HL-60 (cell line): ENCODE measurements at regions not wholly inside any gene's neighbourhood (a gene's known extent, or its start where the extent isn't known, plus 50 kb on each side); places are given as distances from the start of the nearest gene placed in this dataset.

ENCODE experiments used
- DNase-seq, 2 experiments: peaks; one replicate each; pipeline ENCODE4 v3.0.0-alpha.2; 2010 to 2020; ENCODE audit warnings: low read depth in 1 of 2, low spot score in 1 of 2
- H3K27ac ChIP-seq: fragments of 250-450 bp; sonication (Bioruptor Pico); replicated peaks from 2 replicates; pipeline ENCODE4 v1.5.1; 2020; ENCODE audit warnings: mild to moderate bottlenecking, moderate library complexity
- H3K27me3 ChIP-seq: fragments of 250-450 bp; sonication (Bioruptor Pico); 2 replicates; pipeline ENCODE4 v1.5.1; 2021; ENCODE audit warnings: mild to moderate bottlenecking, moderate library complexity; ENCODE audit not compliant: insufficient read depth, poor library complexity, severe bottlenecking
- H3K4me3 ChIP-seq: replicated peaks from 2 replicates; pipeline ENCODE4 v1.5.1; 2011; ENCODE audit warnings: mild to moderate bottlenecking, control low read depth, low read length; ENCODE audit not compliant: insufficient read depth
- GABPA ChIP-seq: IDR thresholded peaks from 2 replicates; pipeline ENCODE4 v1.6.1; 2012; ENCODE audit warnings: low read depth
- POLR2AphosphoS5 ChIP-seq: IDR thresholded peaks from 2 replicates; pipeline ENCODE4 v1.6.1; 2012; ENCODE audit warnings: low read depth
- SPI1 ChIP-seq: IDR thresholded peaks from 2 replicates; pipeline ENCODE4 v1.6.1; 2012; ENCODE audit warnings: low read depth, mild to moderate bottlenecking, borderline replicate concordance
- TF ChIP-seq, protein P1 (sequence below): IDR thresholded peaks from 2 replicates; pipeline ENCODE4 v1.6.1; 2012; ENCODE audit warnings: low read depth; ENCODE audit not compliant: insufficient replicate concordance
- TF ChIP-seq, protein P2 (sequence below): IDR thresholded peaks from one replicate; pipeline ENCODE4 v1.5.1; 2011; ENCODE audit warnings: low read length, control low read depth, inconsistent platforms; ENCODE audit not compliant: insufficient read depth

DNA sequence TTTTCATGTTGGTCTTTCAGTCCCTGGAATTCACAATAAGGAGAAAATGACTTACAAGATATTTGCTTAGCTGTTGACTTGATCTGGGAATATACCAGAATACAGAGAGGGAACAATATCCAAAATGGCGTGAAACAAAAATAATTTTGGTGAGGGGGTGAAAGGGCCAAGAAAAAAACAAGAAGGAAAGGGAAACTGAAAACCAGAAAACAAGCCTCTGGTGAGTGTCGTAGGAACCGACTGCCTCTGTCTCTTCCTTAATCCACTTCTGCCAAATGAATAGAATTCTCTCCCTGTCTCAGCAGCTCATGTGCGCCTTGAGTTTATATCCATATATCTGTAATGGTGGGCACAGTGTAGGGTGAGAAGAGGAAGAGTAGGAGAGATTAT is 367.6 kb downstream of the ETS1 start:
- Histone ChIP-seq H3K4me3 (no peak overlapping the region), H3K27ac (no peak overlapping the region), H3K27me3 (peaks cover 5% of the 10 kb centered on the region)
- TF ChIP-seq, protein P1, sequence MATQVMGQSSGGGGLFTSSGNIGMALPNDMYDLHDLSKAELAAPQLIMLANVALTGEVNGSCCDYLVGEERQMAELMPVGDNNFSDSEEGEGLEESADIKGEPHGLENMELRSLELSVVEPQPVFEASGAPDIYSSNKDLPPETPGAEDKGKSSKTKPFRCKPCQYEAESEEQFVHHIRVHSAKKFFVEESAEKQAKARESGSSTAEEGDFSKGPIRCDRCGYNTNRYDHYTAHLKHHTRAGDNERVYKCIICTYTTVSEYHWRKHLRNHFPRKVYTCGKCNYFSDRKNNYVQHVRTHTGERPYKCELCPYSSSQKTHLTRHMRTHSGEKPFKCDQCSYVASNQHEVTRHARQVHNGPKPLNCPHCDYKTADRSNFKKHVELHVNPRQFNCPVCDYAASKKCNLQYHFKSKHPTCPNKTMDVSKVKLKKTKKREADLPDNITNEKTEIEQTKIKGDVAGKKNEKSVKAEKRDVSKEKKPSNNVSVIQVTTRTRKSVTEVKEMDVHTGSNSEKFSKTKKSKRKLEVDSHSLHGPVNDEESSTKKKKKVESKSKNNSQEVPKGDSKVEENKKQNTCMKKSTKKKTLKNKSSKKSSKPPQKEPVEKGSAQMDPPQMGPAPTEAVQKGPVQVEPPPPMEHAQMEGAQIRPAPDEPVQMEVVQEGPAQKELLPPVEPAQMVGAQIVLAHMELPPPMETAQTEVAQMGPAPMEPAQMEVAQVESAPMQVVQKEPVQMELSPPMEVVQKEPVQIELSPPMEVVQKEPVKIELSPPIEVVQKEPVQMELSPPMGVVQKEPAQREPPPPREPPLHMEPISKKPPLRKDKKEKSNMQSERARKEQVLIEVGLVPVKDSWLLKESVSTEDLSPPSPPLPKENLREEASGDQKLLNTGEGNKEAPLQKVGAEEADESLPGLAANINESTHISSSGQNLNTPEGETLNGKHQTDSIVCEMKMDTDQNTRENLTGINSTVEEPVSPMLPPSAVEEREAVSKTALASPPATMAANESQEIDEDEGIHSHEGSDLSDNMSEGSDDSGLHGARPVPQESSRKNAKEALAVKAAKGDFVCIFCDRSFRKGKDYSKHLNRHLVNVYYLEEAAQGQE = no peak
- TF ChIP-seq, protein P2, sequence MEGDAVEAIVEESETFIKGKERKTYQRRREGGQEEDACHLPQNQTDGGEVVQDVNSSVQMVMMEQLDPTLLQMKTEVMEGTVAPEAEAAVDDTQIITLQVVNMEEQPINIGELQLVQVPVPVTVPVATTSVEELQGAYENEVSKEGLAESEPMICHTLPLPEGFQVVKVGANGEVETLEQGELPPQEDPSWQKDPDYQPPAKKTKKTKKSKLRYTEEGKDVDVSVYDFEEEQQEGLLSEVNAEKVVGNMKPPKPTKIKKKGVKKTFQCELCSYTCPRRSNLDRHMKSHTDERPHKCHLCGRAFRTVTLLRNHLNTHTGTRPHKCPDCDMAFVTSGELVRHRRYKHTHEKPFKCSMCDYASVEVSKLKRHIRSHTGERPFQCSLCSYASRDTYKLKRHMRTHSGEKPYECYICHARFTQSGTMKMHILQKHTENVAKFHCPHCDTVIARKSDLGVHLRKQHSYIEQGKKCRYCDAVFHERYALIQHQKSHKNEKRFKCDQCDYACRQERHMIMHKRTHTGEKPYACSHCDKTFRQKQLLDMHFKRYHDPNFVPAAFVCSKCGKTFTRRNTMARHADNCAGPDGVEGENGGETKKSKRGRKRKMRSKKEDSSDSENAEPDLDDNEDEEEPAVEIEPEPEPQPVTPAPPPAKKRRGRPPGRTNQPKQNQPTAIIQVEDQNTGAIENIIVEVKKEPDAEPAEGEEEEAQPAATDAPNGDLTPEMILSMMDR = no peak
- no peak for TF ChIP-seq SPI1
- no peak for TF ChIP-seq GABPA
- TF ChIP-seq POLR2AphosphoS5 = no peak
- no peak for DNase-seq

DNA sequence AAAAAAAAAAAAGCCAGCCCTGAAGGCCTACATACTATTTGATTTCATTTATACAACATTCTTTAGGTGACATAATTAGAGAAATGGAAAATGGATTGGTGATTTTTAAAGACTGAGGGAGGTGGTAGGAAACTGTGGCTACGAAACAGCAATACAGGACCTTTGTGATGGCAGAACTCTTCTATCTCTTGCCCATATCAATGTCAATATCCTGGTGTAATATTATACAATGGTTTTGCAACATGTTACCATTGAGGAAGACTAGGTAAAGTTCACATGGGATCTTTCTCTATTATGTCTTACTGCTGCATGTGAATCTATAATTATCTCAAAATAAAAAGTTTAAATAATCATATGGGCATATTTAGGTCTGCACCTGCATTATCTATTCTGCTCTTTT is 371.2 kb downstream of the ETS1 start:
- H3K27ac ChIP-seq = no peak overlapping the region
- peaks cover 5% of the 10 kb centered on the region for H3K27me3 ChIP-seq
- TF ChIP-seq SPI1 (no peak), POLR2AphosphoS5 (no peak)
- TF ChIP-seq, protein P2 = no peak
- DNase-seq = no peak
- no peak overlapping the region for H3K4me3 ChIP-seq

DNA sequence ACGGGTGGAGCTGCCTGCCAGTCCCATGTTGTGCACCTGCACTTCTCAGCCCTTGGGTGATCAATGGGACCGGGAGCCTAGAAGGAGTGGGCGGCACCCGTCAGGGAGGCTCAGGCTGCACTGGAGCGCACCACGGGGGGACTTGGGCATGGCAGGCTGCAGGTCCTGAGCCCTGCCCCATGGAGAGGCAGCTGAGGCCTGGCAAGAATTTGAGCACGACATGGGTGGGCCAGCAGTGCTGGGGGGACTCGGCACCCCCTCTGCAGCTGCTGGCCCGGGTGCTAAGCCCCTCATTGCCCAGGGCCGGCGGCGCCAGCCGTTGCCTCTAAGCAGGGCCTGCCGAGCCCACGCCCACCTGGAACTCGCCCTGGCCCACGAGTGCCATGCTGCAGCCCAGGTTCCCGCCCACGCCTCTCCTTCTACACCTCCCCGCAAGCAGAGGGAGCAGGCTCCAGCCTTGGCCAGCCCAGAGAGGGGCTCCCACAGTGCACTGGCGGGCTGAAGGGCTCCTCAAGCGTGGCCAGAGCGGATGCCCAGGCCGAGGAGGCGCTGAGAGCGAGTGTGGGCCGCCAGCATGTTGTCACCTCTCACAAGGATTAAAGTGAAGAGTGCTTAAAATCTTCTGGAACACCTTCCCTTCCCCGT is 372.0 kb downstream of the ETS1 start:
- DNase-seq = no peak
- H3K4me3 ChIP-seq = no peak overlapping the region
- TF ChIP-seq POLR2AphosphoS5 = no peak
- TF ChIP-seq, protein P2 = no peak
- TF ChIP-seq SPI1 = no peak

DNA sequence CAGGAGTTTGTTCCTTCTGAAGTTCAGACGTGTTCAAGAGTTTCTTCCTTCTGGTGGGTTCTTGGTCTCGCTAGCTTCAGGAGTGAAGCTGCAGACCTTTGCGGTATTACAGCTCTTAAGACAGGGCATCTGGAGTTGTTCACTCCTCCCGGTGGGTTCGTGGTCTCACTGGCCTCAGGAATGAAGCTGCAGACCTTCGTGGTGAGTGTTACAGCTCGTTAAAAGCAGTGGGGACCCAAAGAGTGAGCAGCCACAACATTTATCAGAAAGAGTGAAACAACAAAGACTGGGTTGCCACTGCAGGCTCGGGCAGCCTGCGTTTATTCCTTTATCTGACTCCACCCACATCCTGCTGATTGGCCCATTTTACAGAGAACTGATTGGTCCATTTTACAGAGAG is 373.1 kb downstream of the ETS1 start:
- no peak for DNase-seq
- no peak for TF ChIP-seq SPI1
- TF ChIP-seq POLR2AphosphoS5 = no peak
- TF ChIP-seq, protein P1 = no peak
- TF ChIP-seq, protein P2 = no peak
- Histone ChIP-seq H3K27ac (no peak overlapping the region), H3K27me3 (peaks cover 5% of the 10 kb centered on the region), H3K4me3 (no peak overlapping the region)

More for the DNA sequence above, 372.0 kb downstream of the ETS1 start:
- H3K27ac ChIP-seq = no peak overlapping the region
- peaks cover 5% of the 10 kb centered on the region for H3K27me3 ChIP-seq
